ENCODE measurements at regions not wholly inside any gene's neighbourhood (a gene's known extent, or its start where the extent isn't known, plus 50 kb on each side); places are given as distances from the start of the nearest gene placed in this dataset.
A peak's percentile ranks its signal among the peaks of the same experiment; 100 is the strongest.
"Not testable (repeated sequence)": the region's sequence is repeated elsewhere in the genome, so short reads cannot be mapped to it uniquely, and the experiment has no call there.

DNA sequence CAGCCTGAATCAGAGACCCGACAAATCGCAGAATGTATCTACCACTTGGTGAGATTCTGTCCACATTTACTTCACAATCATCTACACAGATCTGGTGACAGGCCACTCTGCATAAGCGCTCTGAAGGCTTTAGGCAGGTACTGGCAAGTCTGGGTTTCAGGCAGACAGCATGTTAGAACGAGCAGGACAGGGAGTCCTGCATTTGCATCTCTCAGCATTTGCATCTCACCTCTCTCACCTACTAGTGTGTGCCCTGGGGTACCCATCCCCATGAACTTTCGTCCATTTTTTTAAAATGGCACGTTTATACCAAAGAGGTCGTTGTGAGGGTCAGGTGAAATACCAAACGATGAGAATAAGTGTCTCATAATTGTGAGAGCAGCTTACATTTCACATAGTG, 108.2 kb downstream of the SPATA31A1 start:
- DNase-seq = not testable (repeated sequence)

DNA sequence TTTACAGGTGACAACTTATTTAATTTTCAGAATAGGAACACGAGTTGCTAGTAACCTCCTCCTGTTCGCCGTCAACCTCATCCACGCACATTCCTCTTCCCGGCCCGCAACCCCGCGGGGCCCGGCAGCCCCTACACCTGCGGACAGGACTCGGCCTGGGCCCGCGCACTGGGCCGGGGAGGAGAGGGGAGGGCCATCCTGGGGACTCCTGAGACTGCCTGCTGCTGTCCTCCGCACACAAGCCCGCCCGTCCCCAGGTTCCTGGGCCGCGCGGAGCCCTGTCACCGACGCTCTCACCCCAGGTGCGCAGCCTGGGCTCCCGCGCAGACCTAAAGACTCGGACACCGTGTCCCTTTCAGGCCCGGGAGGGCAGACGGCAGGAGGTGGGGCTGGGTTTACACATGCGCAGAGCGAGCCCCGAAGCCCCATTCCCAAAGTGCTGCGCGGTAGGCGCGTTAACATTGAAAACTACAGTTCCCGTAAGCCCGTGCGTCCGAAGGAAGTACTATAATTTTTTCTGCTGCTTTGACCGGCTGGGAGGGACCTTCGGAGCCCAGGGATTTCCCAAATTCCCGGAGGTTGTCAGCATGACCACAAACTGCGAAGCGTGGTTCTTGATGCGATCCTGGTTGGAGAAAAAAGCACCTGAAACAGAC, 108.8 kb downstream of the SPATA31A1 start:
- peak; percentile 17 to 76 for DNase-seq

GRCh38 chr9:39474499-39474898, 119.0 kb downstream of the SPATA31A1 start:
- DNase-seq = not testable (repeated sequence)

GRCh38 chr9:39483073-39483472, 127.6 kb downstream of the SPATA31A1 start:
- not testable (repeated sequence) for DNase-seq

DNA sequence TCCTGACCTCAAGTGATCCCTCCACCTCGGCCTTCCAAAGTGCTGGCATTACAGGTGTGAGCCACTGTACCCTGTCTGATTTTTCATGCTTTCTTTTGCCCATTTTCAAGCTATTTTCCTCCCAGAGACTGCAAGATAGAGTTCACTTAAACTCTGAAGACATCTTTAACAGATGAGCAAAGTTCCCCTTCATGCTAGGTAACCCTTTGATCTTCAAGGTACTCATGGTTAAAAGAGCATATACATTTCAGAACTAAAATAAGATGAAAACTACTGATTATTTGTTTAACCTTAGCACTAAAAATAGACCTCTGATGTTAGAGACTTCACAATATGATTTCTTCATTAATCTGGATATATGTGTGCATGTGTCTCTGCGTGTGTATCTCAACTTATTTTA, 128.4 kb downstream of the SPATA31A1 start:
- DNase-seq = not testable (repeated sequence)

GRCh38 chr9:39484292-39484691, 128.8 kb downstream of the SPATA31A1 start:
- DNase-seq = not testable (repeated sequence)

DNA sequence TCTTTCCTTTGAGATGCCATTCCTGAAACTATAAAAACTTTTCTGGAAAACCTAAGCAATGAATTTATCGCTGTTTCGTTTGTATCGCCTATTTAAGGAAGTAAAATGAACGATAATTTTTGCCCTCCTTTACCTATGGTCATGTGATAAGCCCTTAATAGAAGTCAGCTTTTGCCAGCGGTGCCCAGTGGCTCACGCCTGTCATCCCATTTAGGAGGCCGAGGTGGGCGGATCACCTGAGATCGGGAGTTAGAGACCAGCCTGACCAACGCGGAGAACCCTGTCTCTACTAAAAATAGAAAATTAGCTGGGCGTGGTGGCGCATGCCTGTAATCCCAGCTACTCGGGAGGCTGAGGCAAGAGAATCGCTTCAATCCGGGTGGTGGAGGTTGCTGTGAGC, 132.0 kb downstream of the SPATA31A1 start:
- DNase-seq = not testable (repeated sequence)

DNA sequence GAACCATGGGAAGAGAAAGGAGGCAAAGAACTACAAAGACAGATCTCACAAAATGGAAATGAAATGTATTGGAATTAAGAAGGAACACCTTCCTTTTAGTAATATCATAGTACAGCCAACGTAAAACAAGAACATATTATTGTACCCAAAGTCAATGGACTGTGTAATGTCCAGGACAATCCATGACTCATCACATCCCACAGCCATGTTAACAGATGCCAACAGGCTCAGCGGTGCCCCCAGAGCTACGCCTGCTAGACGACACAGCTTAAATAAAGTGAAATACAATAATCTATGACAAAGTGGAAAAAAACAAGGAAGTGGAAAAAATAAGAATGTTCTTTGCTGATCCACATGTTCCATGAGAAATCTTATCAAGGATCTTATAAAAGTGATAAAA, 140.8 kb downstream of the SPATA31A1 start:
- DNase-seq = not testable (repeated sequence)

DNA sequence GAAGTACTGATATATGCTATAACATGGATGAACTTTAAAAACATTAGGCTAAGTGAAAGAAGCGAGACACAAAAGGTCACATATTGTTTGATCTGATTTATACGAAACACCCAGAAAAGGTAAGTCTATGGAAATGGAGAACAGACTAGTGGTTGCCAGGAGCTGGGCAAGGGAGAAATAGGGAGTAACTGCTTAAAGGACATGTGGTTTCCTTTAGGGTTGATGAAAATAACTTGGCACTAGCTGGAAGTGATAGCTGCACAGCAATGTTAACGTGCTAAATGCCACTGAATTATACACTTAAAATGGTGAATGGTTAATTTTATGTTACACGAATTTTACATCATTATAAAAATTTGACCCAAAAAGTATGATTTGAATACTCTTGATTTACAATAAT, 147.7 kb downstream of the SPATA31A1 start:
- not testable (repeated sequence) for DNase-seq

- DNase-seq = not testable (repeated sequence)
Observed at GRCh38 chr9:39527387-39528029, 172.0 kb downstream of the SPATA31A1 start.

GRCh38 chr9:39532597-39532996, 177.1 kb downstream of the SPATA31A1 start:
- not testable (repeated sequence) for DNase-seq

- DNase-seq = not testable (repeated sequence)
Observed at GRCh38 chr9:39533001-39533762, 177.7 kb downstream of the SPATA31A1 start.

- DNase-seq = not testable (repeated sequence)
Observed at GRCh38 chr9:39533763-39534548, 178.5 kb downstream of the SPATA31A1 start.

GRCh38 chr9:39534897-39535296, 179.4 kb downstream of the SPATA31A1 start:
- DNase-seq = not testable (repeated sequence)

- DNase-seq = not testable (repeated sequence)
Observed at GRCh38 chr9:39542157-39542556, 186.7 kb downstream of the SPATA31A1 start.

- DNase-seq = not testable (repeated sequence)
Observed at GRCh38 chr9:39545079-39545478, 189.6 kb downstream of the SPATA31A1 start.

GRCh38 chr9:39550573-39550972, 195.1 kb downstream of the SPATA31A1 start:
- DNase-seq = not testable (repeated sequence)

DNA sequence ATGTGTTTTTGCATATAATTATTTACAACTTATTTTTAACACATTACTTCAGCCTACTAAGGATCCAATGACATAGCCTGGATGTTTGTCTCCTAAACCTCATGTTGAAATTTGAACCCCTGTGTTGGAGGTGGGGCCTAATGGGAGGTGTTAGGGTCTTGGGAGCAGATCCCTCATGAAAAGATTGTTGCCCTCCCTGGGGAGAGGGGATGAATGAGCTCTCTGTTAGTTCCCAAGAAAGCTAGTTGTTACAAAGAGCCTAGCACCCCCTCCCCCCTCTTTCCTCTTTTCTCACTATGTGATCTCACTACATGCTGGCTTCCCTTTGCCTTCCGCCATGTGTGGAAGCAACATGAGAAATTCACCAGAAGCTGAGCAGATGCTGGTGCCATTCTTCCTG, 196.1 kb downstream of the SPATA31A1 start:
- not testable (repeated sequence) for DNase-seq

- DNase-seq = not testable (repeated sequence)
Observed at GRCh38 chr9:39552242-39552881, 196.9 kb downstream of the SPATA31A1 start.

DNA sequence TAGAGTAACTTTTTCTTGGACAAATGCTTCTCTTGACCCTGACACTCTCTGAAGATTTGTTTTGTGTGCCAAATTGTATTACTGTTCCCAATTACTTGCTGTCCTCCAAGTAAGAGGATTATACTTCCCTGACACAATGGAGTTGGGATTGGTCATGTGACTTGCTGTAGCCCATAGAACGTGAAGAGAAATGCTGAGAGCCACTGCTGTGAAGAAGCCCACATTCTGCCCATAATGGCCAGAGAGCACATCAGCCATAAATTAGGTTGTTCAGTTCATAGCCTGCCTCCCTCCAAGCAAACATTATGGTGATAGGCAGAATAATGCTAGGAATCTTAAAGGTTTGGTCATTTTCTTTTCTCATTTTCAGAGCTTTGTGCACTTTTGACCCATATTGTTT, 198.9 kb downstream of the SPATA31A1 start:
- not testable (repeated sequence) for DNase-seq

DNA sequence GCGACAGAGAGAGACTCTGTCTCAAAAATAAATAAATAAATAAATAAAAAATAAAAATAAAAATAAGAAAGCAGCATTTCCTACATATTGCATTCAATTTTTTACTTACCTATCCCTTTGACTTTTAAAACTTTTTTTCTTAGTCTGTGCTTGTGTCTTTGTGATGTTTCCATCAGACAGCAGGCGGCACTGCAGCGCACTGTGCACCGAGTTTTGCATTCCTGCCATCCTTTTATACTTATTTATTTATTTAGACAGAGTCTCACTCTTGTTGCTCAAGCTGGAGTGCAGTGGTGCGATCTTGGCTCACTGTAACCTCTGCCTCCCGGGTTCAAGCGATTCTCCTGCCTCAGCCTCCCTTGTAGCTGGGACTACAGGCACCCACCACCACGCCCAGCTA, 203.9 kb downstream of the SPATA31A1 start:
- DNase-seq = not testable (repeated sequence)

DNA sequence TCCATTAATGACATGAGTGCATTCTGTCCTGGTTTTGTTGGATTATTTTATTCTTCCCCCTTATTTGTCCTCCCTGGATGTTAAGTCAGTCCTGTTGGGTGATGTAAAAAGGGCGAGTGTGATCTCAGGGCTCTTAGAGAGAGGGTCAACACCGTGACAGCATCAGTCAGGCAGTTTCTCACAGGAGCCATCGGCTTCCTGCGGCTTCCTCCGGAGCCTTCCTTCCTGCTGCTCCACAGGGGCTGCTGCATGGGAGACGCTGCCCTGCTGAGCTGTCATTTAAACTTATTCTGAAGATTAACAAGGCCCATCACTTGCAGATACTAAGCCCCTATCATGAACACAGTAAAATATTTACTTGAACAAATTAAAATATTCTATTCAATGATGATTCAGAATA, 211.3 kb downstream of the SPATA31A1 start:
- DNase-seq = not testable (repeated sequence)
